ENCODE measurements at regions not wholly inside any gene's neighbourhood (a gene's known extent, or its start where the extent isn't known, plus 50 kb on each side); places are given as distances from the start of the nearest gene placed in this dataset.

DNA sequence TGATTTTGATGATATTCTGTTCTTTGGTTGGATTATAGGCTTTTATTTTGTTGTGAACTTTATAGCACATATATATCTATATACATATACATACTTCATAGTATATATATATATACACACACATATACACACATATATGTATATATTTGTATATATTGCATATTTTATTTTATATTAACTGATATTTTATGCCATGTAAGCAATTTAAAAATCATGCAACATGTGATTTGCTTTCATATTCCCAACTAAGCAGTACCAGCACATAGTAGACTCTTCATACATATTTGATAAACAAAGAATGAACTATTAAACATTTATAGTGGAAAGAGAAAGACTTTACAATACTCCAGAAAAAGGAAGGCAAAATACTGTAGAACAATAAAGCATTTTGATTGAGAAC is 679.2 kb downstream of the TENT5A start:
- no peak overlapping the region for H3K4me3 ChIP-seq (ENCODE audit: low read depth, low read length)
- TF ChIP-seq MYC (IDR thresholded peaks at IDR 0.05; ENCODE audit: low read depth, low read length) (no peak), POLR2A (IDR thresholded peaks at IDR 0.05; ENCODE audit: extremely low read depth, insufficient read length) (no peak)
- TF ChIP-seq, protein P1, sequence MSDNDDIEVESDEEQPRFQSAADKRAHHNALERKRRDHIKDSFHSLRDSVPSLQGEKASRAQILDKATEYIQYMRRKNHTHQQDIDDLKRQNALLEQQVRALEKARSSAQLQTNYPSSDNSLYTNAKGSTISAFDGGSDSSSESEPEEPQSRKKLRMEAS (IDR thresholded peaks at IDR 0.05; ENCODE audit: low read depth, low read length), result no peak
- TF ChIP-seq, protein P2, sequence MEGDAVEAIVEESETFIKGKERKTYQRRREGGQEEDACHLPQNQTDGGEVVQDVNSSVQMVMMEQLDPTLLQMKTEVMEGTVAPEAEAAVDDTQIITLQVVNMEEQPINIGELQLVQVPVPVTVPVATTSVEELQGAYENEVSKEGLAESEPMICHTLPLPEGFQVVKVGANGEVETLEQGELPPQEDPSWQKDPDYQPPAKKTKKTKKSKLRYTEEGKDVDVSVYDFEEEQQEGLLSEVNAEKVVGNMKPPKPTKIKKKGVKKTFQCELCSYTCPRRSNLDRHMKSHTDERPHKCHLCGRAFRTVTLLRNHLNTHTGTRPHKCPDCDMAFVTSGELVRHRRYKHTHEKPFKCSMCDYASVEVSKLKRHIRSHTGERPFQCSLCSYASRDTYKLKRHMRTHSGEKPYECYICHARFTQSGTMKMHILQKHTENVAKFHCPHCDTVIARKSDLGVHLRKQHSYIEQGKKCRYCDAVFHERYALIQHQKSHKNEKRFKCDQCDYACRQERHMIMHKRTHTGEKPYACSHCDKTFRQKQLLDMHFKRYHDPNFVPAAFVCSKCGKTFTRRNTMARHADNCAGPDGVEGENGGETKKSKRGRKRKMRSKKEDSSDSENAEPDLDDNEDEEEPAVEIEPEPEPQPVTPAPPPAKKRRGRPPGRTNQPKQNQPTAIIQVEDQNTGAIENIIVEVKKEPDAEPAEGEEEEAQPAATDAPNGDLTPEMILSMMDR (IDR thresholded peaks at IDR 0.05; ENCODE audit: low read depth, low read length), result no peak
- no peak for DNase-seq (ENCODE audit: low read depth)

GRCh38 chr6:81071121-81071520 is 681.4 kb downstream of the TENT5A start:
- no peak overlapping the region for H3K4me3 ChIP-seq (ENCODE audit: low read depth, low read length)
- no peak for DNase-seq (ENCODE audit: low read depth)
- TF ChIP-seq, protein P1 (IDR thresholded peaks at IDR 0.05; ENCODE audit: low read depth, low read length), result no peak
- TF ChIP-seq POLR2A (IDR thresholded peaks at IDR 0.05; ENCODE audit: extremely low read depth, insufficient read length) (no peak), MYC (IDR thresholded peaks at IDR 0.05; ENCODE audit: low read depth, low read length) (no peak)
- TF ChIP-seq, protein P2 (IDR thresholded peaks at IDR 0.05; ENCODE audit: low read depth, low read length), result no peak

DNA sequence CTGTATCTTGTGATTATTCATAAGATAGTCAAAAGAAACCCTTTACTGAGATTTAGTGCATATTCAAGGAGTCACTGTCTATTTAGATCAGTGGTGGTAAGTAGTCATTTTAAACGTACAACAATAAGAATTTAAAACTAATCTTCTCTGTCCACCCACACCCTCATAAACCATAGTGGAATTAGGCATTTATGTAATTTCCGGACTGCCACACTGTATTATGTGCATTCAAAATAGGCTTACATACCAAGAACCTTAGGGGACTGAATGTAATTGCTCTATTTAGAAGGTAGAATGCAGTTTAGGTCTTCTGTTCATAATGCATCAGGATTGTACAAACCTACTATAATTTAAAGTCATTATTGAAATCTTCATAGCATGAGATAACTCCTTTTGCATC is 685.4 kb downstream of the TENT5A start:
- DNase-seq (ENCODE audit: low read depth), result no peak
- no peak overlapping the region for H3K4me3 ChIP-seq (ENCODE audit: low read depth, low read length)
- TF ChIP-seq POLR2A (IDR thresholded peaks at IDR 0.05; ENCODE audit: extremely low read depth, insufficient read length) (no peak), MYC (IDR thresholded peaks at IDR 0.05; ENCODE audit: low read depth, low read length) (no peak)
- TF ChIP-seq, protein P1 (IDR thresholded peaks at IDR 0.05; ENCODE audit: low read depth, low read length), result no peak
- TF ChIP-seq, protein P2 (IDR thresholded peaks at IDR 0.05; ENCODE audit: low read depth, low read length), result no peak

DNA sequence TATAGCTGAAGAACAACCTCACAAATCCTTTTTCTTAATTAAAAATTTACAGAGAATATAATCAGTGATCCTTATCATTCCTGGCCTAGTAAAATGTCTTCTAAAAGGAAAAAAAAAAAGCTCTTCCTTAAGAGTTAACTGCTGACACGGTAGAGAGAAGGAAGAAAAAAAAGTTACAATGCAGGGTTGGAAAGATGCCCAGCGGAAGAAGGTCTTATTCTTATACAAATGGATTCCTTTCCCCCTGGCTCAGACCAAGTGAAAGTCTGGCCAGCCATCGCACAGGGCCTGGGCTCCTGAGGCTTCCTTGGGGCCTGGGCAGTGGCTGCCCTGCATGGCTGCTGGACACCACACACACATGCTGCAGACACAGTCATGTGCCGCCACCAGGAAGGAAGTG is 688.6 kb downstream of the TENT5A start:
- no peak for TF ChIP-seq POLR2A (IDR thresholded peaks at IDR 0.05; ENCODE audit: extremely low read depth, insufficient read length)
- TF ChIP-seq, protein P1 (IDR thresholded peaks at IDR 0.05; ENCODE audit: low read depth, low read length), result no peak
- TF ChIP-seq, protein P2 (IDR thresholded peaks at IDR 0.05; ENCODE audit: low read depth, low read length), result no peak
- no peak overlapping the region for H3K4me3 ChIP-seq (ENCODE audit: low read depth, low read length)
- no peak for DNase-seq (ENCODE audit: low read depth)

- no peak for TF ChIP-seq POLR2A (IDR thresholded peaks at IDR 0.05; ENCODE audit: extremely low read depth, insufficient read length)
- TF ChIP-seq, protein P2 (IDR thresholded peaks at IDR 0.05; ENCODE audit: low read depth, low read length), result no peak
- TF ChIP-seq MYC (IDR thresholded peaks at IDR 0.05; ENCODE audit: low read depth, low read length), result no peak
- TF ChIP-seq, protein P1 (IDR thresholded peaks at IDR 0.05; ENCODE audit: low read depth, low read length), result no peak
- H3K4me3 ChIP-seq (ENCODE audit: low read depth, low read length), result no peak overlapping the region
- no peak for DNase-seq (ENCODE audit: low read depth)
Observed at GRCh38 chr6:81054036-81054435, 698.4 kb downstream of the TENT5A start.

DNA sequence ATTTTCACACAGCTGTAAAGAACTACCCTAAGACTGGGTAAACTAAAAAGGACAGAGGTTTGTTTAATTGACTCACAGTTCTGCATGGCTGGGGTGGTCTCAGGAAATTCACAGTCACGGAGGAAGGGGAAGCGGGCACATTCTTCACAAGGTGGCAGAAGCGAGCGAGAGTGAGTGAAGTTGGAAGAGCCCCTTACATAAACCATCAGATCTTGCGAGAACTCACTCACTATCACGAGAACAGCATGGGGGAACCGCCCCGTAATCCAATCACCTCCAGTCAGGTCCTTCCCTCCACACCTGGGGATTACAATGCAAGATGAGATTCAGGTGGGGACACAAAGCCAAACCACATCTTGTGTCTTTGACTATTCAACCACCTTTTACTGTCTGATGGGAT is 700.5 kb downstream of the TENT5A start:
- DNase-seq (ENCODE audit: low read depth), result no peak
- TF ChIP-seq MYC (IDR thresholded peaks at IDR 0.05; ENCODE audit: low read depth, low read length), result no peak
- TF ChIP-seq, protein P1 (IDR thresholded peaks at IDR 0.05; ENCODE audit: low read depth, low read length), result no peak
- TF ChIP-seq, protein P2 (IDR thresholded peaks at IDR 0.05; ENCODE audit: low read depth, low read length), result no peak
- TF ChIP-seq POLR2A (IDR thresholded peaks at IDR 0.05; ENCODE audit: extremely low read depth, insufficient read length), result no peak
- no peak overlapping the region for H3K4me3 ChIP-seq (ENCODE audit: low read depth, low read length)

All from NB4 (cell line).